Neural cell (in vitro differentiated cells): ENCODE measurements at regions not wholly inside any gene's neighbourhood (a gene's known extent, or its start where the extent isn't known, plus 50 kb on each side); places are given as distances from the start of the nearest gene placed in this dataset.
A peak's percentile ranks its signal among the peaks of the same experiment; 100 is the strongest.

Experiments
- H2AFZ ChIP-seq: fragments of 200-600, 300-800 bp; sonication (generic), shearing (Covaris generic); 2 replicates; pipeline ENCODE4 v1.6.0; 2014; ENCODE audit warnings: low read depth, mild to moderate bottlenecking, antibody characterized with exemption, low read length, moderate library complexity
- H3F3A ChIP-seq: fragments of 200-600 bp; shearing (Covaris generic); 2 replicates; pipeline ENCODE4 v1.6.1; 2016; ENCODE audit warnings: mild to moderate bottlenecking, moderate library complexity, mixed read lengths, antibody characterized with exemption, low read length; ENCODE audit not compliant: insufficient read depth, poor library complexity, severe bottlenecking
- H3K27ac ChIP-seq: fragments of 200-600, 300-800 bp; sonication (generic), shearing (Covaris generic); 2 replicates; pipeline ENCODE4 v1.5.1; 2014; ENCODE audit warnings: mild to moderate bottlenecking, low read length, moderate library complexity
- H3K27me3 ChIP-seq: fragments of 300-800, 200-600 bp; sonication (generic), shearing (Covaris generic); 2 replicates; pipeline ENCODE4 v1.6.0; 2014; ENCODE audit warnings: mild to moderate bottlenecking, low read depth, low read length, moderate library complexity; ENCODE audit not compliant: insufficient read depth
- H3K36me3 ChIP-seq: fragments of 300-800, 200-600 bp; sonication (generic), shearing (Covaris generic); 2 replicates; pipeline ENCODE4 v1.5.1; 2014; ENCODE audit warnings: mild to moderate bottlenecking, antibody characterized with exemption, low read length, moderate library complexity; ENCODE audit not compliant: insufficient read depth
- H3K4me2 ChIP-seq: fragments of 300-800, 200-600 bp; sonication (generic), shearing (Covaris generic); 2 replicates; pipeline ENCODE4 v1.6.0; 2014; ENCODE audit warnings: mild to moderate bottlenecking, low read length
- H3K4me3 ChIP-seq: fragments of 300-800, 200-600 bp; sonication (generic), shearing (Covaris generic); 2 replicates; pipeline ENCODE4 v1.5.1; 2014; ENCODE audit warnings: mild to moderate bottlenecking, low read length, moderate library complexity
- H3K79me2 ChIP-seq: fragments of 200-600 bp; shearing (Covaris generic); replicated peaks from 2 replicates; pipeline ENCODE4 v1.6.0; 2014; ENCODE audit warnings: mild to moderate bottlenecking, low read length, moderate library complexity; ENCODE audit not compliant: insufficient read depth
- H3K9ac ChIP-seq: fragments of 300-800, 200-600 bp; sonication (generic), shearing (Covaris generic); 2 replicates; pipeline ENCODE4 v1.6.1; 2016; ENCODE audit warnings: mild to moderate bottlenecking, low read length, mixed read lengths
- H3K9me2 ChIP-seq: fragments of 200-600 bp; shearing (Covaris generic); 2 replicates; pipeline ENCODE4 v1.6.1; 2016; ENCODE audit warnings: mild to moderate bottlenecking, low read length, mixed read lengths; ENCODE audit not compliant: insufficient read depth
- H3K9me3 ChIP-seq: fragments of 200-600, 300-800 bp; sonication (generic), shearing (Covaris generic); 2 replicates; pipeline ENCODE4 v1.6.1; 2016; ENCODE audit warnings: mild to moderate bottlenecking, mixed run types, low read length, moderate library complexity, mixed read lengths
- H4K20me1 ChIP-seq: fragments of 200-600 bp; shearing (Covaris generic); 2 replicates; pipeline ENCODE4 v1.6.1; 2016; ENCODE audit warnings: mild to moderate bottlenecking, mixed run types; ENCODE audit not compliant: insufficient read depth
- EP300 ChIP-seq: fragments of 450-650 bp; conservative IDR thresholded peaks from 2 replicates; pipeline ENCODE4 v1.6.1; 2014; ENCODE audit warnings: antibody characterized with exemption, mild to moderate bottlenecking, moderate library complexity; ENCODE audit not compliant: poor library complexity, severe bottlenecking
- EZH2 ChIP-seq: fragments of 200-600, 300-800 bp; shearing (Covaris generic), sonication (generic); IDR thresholded peaks from 2 replicates; pipeline ENCODE4 v1.6.1; 2014; ENCODE audit warnings: antibody characterized with exemption, low read length, borderline replicate concordance, mild to moderate bottlenecking; ENCODE audit not compliant: insufficient read depth, poor library complexity, severe bottlenecking
- MXI1 ChIP-seq: fragments of 450-650 bp; conservative IDR thresholded peaks from 2 replicates; pipeline ENCODE4 v1.6.1; 2014; ENCODE audit warnings: antibody characterized with exemption, mild to moderate bottlenecking; ENCODE audit not compliant: poor library complexity, severe bottlenecking
- POLR2AphosphoS5 ChIP-seq: IDR thresholded peaks from 2 replicates; pipeline ENCODE4 v1.6.1; 2012
- RAD21 ChIP-seq: fragments of 450-650 bp; conservative IDR thresholded peaks from 2 replicates; pipeline ENCODE4 v1.6.1; 2014; ENCODE audit warnings: antibody characterized with exemption, mild to moderate bottlenecking, moderate library complexity
- SMC3 ChIP-seq: fragments of 450-650 bp; conservative IDR thresholded peaks from 2 replicates; pipeline ENCODE4 v1.6.1; 2014; ENCODE audit warnings: antibody characterized with exemption, mild to moderate bottlenecking, moderate library complexity; ENCODE audit not compliant: poor library complexity
- TAF1 ChIP-seq: IDR thresholded peaks from 2 replicates; pipeline ENCODE4 v1.6.1; 2012; ENCODE audit warnings: low read depth
- TF ChIP-seq, protein P1 (sequence below): fragments of 450-650 bp; IDR thresholded peaks from 2 replicates; pipeline ENCODE4 v1.5.1; 2014; ENCODE audit warnings: antibody characterized with exemption, mild to moderate bottlenecking, moderate library complexity; ENCODE audit not compliant: poor library complexity, severe bottlenecking
- TF ChIP-seq, protein P2 (sequence below): IDR thresholded peaks from 2 replicates; pipeline ENCODE4 v1.6.1; 2012; ENCODE audit warnings: borderline replicate concordance

DNA sequence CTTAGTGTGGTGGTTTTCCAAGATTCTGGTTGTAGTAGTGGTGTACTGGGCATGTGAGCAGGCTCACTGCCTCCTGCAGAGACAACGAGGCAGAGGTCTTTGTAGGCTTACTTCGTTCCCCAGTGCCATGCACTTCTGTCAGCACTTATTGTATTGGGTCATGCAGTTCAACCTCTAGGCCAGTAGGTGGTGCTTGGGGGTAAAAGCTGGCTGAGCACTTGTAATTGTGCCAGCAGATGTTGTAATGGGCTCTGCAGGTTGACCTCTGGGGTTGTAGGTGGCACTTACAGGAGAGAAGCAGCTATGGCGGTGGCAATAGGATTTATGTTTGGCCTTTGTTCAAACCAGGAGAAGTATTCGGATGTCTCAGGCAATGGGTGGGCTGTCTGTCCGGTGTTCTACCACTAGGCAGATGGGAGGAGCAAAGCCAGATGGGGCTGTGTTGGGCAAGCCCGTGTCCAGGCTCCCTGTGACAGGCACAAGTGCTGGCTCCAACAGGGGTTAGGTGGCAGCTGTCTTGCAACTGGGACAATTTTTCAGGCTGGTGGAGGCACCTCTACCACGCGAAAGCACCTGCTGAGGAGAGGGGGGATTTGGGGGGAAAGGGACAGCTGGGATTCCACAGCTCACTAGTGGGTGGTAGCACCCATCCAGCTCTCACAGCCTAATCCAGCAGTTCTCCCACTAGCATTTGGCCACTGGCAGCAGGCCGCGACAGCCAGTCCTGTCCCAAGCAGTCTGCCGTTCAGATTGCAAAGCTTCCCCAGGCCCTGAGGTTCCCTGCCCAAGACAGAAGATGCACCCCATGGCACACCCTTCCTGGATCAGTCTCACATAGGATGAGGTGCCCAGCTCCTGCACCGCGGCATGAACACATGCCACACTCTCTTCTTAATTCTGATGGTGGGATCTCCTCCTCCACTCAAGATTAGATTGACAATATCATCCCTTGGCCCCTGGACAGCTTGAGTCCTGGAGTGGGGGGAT lies 274.5 kb downstream of the CTH start:
- H3K9me2 ChIP-seq = no peaks in the 10 kb centered on the region
- no peaks in the 10 kb centered on the region for H3K36me3 ChIP-seq
- no peak overlapping the region for H3K4me3 ChIP-seq
- TF ChIP-seq, protein P1, sequence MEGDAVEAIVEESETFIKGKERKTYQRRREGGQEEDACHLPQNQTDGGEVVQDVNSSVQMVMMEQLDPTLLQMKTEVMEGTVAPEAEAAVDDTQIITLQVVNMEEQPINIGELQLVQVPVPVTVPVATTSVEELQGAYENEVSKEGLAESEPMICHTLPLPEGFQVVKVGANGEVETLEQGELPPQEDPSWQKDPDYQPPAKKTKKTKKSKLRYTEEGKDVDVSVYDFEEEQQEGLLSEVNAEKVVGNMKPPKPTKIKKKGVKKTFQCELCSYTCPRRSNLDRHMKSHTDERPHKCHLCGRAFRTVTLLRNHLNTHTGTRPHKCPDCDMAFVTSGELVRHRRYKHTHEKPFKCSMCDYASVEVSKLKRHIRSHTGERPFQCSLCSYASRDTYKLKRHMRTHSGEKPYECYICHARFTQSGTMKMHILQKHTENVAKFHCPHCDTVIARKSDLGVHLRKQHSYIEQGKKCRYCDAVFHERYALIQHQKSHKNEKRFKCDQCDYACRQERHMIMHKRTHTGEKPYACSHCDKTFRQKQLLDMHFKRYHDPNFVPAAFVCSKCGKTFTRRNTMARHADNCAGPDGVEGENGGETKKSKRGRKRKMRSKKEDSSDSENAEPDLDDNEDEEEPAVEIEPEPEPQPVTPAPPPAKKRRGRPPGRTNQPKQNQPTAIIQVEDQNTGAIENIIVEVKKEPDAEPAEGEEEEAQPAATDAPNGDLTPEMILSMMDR = peak; percentile 56
- no peak for TF ChIP-seq EZH2
- peak; percentile 44 for TF ChIP-seq SMC3
- peak; percentile 38 for TF ChIP-seq RAD21
- TF ChIP-seq, protein P2, sequence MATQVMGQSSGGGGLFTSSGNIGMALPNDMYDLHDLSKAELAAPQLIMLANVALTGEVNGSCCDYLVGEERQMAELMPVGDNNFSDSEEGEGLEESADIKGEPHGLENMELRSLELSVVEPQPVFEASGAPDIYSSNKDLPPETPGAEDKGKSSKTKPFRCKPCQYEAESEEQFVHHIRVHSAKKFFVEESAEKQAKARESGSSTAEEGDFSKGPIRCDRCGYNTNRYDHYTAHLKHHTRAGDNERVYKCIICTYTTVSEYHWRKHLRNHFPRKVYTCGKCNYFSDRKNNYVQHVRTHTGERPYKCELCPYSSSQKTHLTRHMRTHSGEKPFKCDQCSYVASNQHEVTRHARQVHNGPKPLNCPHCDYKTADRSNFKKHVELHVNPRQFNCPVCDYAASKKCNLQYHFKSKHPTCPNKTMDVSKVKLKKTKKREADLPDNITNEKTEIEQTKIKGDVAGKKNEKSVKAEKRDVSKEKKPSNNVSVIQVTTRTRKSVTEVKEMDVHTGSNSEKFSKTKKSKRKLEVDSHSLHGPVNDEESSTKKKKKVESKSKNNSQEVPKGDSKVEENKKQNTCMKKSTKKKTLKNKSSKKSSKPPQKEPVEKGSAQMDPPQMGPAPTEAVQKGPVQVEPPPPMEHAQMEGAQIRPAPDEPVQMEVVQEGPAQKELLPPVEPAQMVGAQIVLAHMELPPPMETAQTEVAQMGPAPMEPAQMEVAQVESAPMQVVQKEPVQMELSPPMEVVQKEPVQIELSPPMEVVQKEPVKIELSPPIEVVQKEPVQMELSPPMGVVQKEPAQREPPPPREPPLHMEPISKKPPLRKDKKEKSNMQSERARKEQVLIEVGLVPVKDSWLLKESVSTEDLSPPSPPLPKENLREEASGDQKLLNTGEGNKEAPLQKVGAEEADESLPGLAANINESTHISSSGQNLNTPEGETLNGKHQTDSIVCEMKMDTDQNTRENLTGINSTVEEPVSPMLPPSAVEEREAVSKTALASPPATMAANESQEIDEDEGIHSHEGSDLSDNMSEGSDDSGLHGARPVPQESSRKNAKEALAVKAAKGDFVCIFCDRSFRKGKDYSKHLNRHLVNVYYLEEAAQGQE = no peak
- no peak for TF ChIP-seq MXI1
- no peaks in the 10 kb centered on the region for H3K27me3 ChIP-seq
- H4K20me1 ChIP-seq = no peaks in the 10 kb centered on the region
- H3K27ac ChIP-seq = no peak overlapping the region
- H3K4me2 ChIP-seq = no peak overlapping the region
- H3K9ac ChIP-seq = no peak overlapping the region
- H3K79me2 ChIP-seq = no peaks in the 10 kb centered on the region
- H2AFZ ChIP-seq = no peak overlapping the region
- no peaks in the 10 kb centered on the region for H3F3A ChIP-seq
- no peaks in the 10 kb centered on the region for H3K9me3 ChIP-seq

DNA sequence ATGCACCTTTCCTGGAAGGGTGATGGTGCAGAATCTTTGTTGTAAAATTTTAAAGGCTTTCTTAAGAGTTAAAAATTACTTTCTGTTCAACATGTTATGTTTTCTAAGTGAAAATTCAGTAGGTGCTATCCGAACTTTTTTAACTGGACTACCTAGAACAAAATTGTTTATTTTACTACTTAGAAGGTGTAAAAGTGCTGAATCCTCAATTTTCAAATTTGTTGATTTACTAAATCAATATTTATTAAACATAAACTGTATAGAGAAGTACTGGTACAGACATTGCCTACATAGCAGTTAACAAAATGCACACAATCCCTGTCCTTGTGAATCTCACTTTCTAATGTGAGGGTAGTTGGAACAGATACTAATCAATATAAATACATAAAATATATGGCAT lies 277.5 kb downstream of the CTH start:
- TF ChIP-seq, protein P1 = no peak
- TF ChIP-seq EP300 = no peak
- TF ChIP-seq MXI1 = no peak
- TF ChIP-seq SMC3 = no peak
- TF ChIP-seq, protein P2 = no peak
- TF ChIP-seq TAF1 = no peak
- no peak for TF ChIP-seq EZH2
- TF ChIP-seq RAD21 = no peak
- no peak for TF ChIP-seq POLR2AphosphoS5
- H3K4me2 ChIP-seq = no peak overlapping the region
- H3K36me3 ChIP-seq = no peaks in the 10 kb centered on the region
- no peaks in the 10 kb centered on the region for H3F3A ChIP-seq
- no peaks in the 10 kb centered on the region for H4K20me1 ChIP-seq
- no peaks in the 10 kb centered on the region for H3K9me3 ChIP-seq
- H2AFZ ChIP-seq = no peak overlapping the region
- H3K79me2 ChIP-seq = no peaks in the 10 kb centered on the region
- H3K27me3 ChIP-seq = no peaks in the 10 kb centered on the region
- no peak overlapping the region for H3K27ac ChIP-seq
- H3K4me3 ChIP-seq = no peak overlapping the region
- no peak overlapping the region for H3K9ac ChIP-seq
- H3K9me2 ChIP-seq = no peaks in the 10 kb centered on the region
